ENCODE measurements at regions not wholly inside any gene's neighbourhood (a gene's known extent, or its start where the extent isn't known, plus 50 kb on each side); places are given as distances from the start of the nearest gene placed in this dataset.

DNA sequence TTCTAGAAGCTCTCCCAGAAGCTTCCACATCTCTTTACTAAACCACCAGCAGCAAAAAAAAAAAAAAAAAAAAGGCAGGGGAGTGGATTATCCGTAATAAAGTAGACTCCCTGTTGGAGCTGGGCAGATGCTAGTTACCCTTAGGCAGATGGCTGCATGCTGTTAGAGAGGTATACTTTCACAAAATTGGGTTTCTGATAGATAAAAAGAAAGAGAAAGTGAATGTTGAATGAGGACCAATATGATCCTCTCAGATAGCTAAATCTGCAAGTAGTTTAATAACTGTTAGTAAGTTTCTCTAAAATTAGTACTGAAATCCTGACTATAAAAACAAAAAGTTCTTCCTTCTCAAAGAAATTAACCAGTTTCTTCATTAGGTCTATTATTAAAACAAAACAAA, 195.4 kb downstream of the ANAPC10 start:
- no peak for DNase-seq (ENCODE audit: low read depth)

GRCh38 chr4:144903953-144904711, 193.9 kb downstream of the ANAPC10 start:
- DNase-seq (ENCODE audit: low read depth), result peak; percentile 79

DNA sequence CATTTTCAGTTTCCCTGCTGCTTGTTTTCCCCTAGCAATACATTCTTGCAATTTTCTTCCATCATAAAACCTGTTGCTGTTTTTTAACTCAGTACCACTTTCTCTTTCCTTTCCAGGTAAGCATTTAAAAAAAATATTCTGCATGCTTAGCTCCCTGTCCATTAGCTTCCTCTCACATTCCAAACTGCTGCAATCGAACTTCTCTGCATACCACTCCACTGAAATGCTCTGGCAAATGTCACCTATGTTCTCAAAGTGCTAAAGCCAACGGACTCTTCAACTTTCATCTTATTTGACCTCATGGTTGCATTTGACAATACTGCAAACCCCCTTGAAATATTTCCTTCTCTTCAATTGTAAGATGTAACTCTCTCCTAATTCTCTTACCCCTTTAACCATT, 192.7 kb downstream of the ANAPC10 start:
- no peak for DNase-seq (ENCODE audit: low read depth)

GRCh38 chr4:144906181-144906925, 191.6 kb downstream of the ANAPC10 start:
- DNase-seq (ENCODE audit: low read depth), result peak; percentile 79

GRCh38 chr4:144910723-144911122, 187.3 kb downstream of the ANAPC10 start:
- no peak for DNase-seq (ENCODE audit: low read depth)
